ENCODE measurements at regions not wholly inside any gene's neighbourhood (a gene's known extent, or its start where the extent isn't known, plus 50 kb on each side); places are given as distances from the start of the nearest gene placed in this dataset.

DNA sequence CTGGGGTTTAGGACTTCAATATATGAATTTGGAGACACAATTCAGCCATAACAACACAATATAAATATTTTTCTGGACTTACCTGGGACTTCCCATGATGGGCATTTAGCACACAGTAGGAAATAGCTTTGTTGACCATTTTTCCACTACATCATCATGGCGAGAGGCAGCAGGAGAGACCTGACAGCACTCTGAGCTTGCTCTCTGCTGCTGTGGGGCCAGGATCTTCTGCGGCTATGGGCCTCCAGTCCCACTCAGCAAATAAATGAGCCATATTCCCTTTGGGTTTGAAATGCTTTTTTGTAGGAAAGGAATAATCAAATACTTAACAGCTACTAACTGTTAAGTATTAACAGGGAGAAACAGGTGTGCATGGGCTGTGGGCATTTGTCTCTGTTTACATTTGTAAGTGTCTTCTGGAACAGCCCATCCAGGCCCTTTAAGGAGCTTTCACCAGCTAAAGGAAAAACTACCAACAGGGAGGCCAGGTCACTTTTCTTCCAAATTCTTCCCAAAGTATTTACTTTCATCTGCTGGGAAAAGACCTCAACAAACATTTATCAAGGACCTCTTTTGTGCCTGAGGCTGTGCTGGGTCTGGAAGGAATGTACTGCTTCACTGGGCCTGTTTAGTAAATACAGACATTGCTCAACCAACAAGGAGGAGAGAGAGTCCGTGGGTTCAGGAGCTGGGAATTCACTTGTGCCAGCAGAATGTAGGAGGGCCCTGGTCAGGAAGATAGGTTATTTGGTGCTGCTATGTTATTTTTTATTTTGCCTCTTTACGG, 133.2 kb downstream of the LRIG2 start:
- DNase-seq (ENCODE audit: low read depth in 1 of 2, low spot score in 2 of 2) (no peak), FAIRE-seq (no peak)
- no peaks in the 10 kb centered on the region for H3K9me3 ChIP-seq (ENCODE audit: insufficient read depth in 2 of 2, low read depth in 1 of 2, low read length in 1 of 2)
- H4K8ac ChIP-seq (ENCODE audit: extremely low read depth, insufficient read depth, low read length): no peak overlapping the region
- peaks cover 0 to under 1% (median 0%) of the 10 kb centered on the region in 4 experiments; a peak in 1 of 7 replicates for H3K4me1 ChIP-seq (replicated peaks in 1 of 4; ENCODE audit: control insufficient read depth in 3 of 4, insufficient read depth in 4 of 4, low read length in 3 of 4)
- H3K23ac ChIP-seq (ENCODE audit: insufficient read length): no peak overlapping the region
- ChIA-PET POLR2A (ENCODE audit: partially characterized antibody) (interaction anchor here (0.8 to 1.1 kb wide), 2 partner anchors 13 to 28 kb away, joined by 3 to 4 read pairs; no protein-coding TSS in a partner anchor), CTCF (ENCODE audit: partially characterized antibody) (interaction anchor here (0.6 to 4.4 kb wide), 6 partner anchors 13 to 341 kb away, joined by 3 to 25 read pairs (median 3); no protein-coding TSS in a partner anchor)
- no peak overlapping the region for H2BK5ac ChIP-seq (ENCODE audit: low read depth, low read length)
- H2BK15ac ChIP-seq (ENCODE audit: low read length): no peak overlapping the region
- no peak overlapping the region for H2BK12ac ChIP-seq (ENCODE audit: low read depth, low read length)
- H3K4ac ChIP-seq (replicated peaks; ENCODE audit: insufficient read length, low read depth, low read length): no peak overlapping the region
- H4K20me1 ChIP-seq (replicated peaks in 1 of 2; ENCODE audit: control insufficient read depth in 1 of 2, insufficient read depth in 2 of 2, low read length in 2 of 2): no peaks in the 10 kb centered on the region
- H3K4me2 ChIP-seq (ENCODE audit: insufficient read depth in 1 of 2, low read depth in 2 of 2, low read length in 2 of 2): no peak overlapping the region
- no peak overlapping the region for H2BK20ac ChIP-seq (ENCODE audit: low read length)
- H2BK120ac ChIP-seq (replicated peaks; ENCODE audit: low read depth, low read length): no peak overlapping the region
- no peaks in the 10 kb centered on the region for H3K23me2 ChIP-seq (ENCODE audit: low read depth, low read length)
- 94% methylated on average over 4 of the region's 4 CpGs; no CpG with 5 or more reads in 1 of the 2 experiments for WGBS, 2 experiments (ENCODE audit: extremely low coverage in 1 of 2, insufficient coverage in 1 of 2, insufficient read length in 1 of 2, insufficient replicate concordance in 2 of 2, low coverage in 1 of 2, low lambda C conversion rate in 2 of 2, missing lambda C conversion rate in 1 of 2)
- no peaks in the 10 kb centered on the region for H3K79me1 ChIP-seq (ENCODE audit: low read depth, low read length)
- H3K79me2 ChIP-seq (ENCODE audit: control insufficient read depth in 1 of 2, insufficient read depth in 2 of 2, low read length in 2 of 2): no peaks in the 10 kb centered on the region
- no peak overlapping the region for H3K4me3 ChIP-seq (ENCODE audit: extremely low read depth in 1 of 4, insufficient read depth in 2 of 4, low read depth in 3 of 4, low read length in 4 of 4)
- peak overlapping the region; percentile 68; the same call in 1 of the 2 replicates for H2AFZ ChIP-seq (ENCODE audit: low read length)
- no peak overlapping the region for H2AK5ac ChIP-seq (ENCODE audit: low read depth, low read length)
- H3K18ac ChIP-seq (ENCODE audit: extremely low read depth, low read length): no peak overlapping the region
- no peak overlapping the region for H4K91ac ChIP-seq (replicated peaks; ENCODE audit: insufficient read length, low read length)
- TF ChIP-seq, protein P1, sequence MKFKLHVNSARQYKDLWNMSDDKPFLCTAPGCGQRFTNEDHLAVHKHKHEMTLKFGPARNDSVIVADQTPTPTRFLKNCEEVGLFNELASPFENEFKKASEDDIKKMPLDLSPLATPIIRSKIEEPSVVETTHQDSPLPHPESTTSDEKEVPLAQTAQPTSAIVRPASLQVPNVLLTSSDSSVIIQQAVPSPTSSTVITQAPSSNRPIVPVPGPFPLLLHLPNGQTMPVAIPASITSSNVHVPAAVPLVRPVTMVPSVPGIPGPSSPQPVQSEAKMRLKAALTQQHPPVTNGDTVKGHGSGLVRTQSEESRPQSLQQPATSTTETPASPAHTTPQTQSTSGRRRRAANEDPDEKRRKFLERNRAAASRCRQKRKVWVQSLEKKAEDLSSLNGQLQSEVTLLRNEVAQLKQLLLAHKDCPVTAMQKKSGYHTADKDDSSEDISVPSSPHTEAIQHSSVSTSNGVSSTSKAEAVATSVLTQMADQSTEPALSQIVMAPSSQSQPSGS (IDR thresholded peaks at IDR 0.05; ENCODE audit: low read length): no peak
- no peak for TF ChIP-seq SIX5 (IDR thresholded peaks at IDR 0.05; ENCODE audit: low read depth, low read length)
- no peak for TF ChIP-seq EGR1 (IDR thresholded peaks at IDR 0.05; ENCODE audit: borderline replicate concordance, low read depth, low read length)
- TF ChIP-seq EP300 (IDR thresholded peaks at IDR 0.05; ENCODE audit: borderline replicate concordance in 1 of 2, low read depth in 2 of 2, low read length in 2 of 2): no peak
- H3K14ac ChIP-seq (ENCODE audit: insufficient read length): no peak overlapping the region
- H3K9ac ChIP-seq (replicated peaks in 1 of 4; ENCODE audit: extremely low read depth in 1 of 4, low read depth in 3 of 4, low read length in 3 of 4): no peak overlapping the region
- H3K27me3 ChIP-seq (replicated peaks in 1 of 4; ENCODE audit: control insufficient read depth in 3 of 4, extremely low read depth in 1 of 4, insufficient read depth in 3 of 4, low read length in 3 of 4): no peaks in the 10 kb centered on the region
- H3K27ac ChIP-seq (ENCODE audit: low read depth, low read length): no peak overlapping the region
- no peak overlapping the region for H3K56ac ChIP-seq (replicated peaks; ENCODE audit: insufficient read length, low read depth, low read length)
- no peaks in the 10 kb centered on the region; a peak in 1 of 8 replicates for H3K36me3 ChIP-seq (ENCODE audit: control insufficient read depth in 2 of 4, insufficient read depth in 4 of 4, low read length in 3 of 4)
- no peak overlapping the region for H4K5ac ChIP-seq (ENCODE audit: insufficient read length, low read depth, low read length)

Data from H1 (cell line).